ENCODE measurements at regions not wholly inside any gene's neighbourhood (a gene's known extent, or its start where the extent isn't known, plus 50 kb on each side); places are given as distances from the start of the nearest gene placed in this dataset.
"Not testable (repeated sequence)": the region's sequence is repeated elsewhere in the genome, so short reads cannot be mapped to it uniquely, and the experiment has no call there.

- DNase-seq = no peak
These were observed 115.1 kb downstream of the RTP5 start for GRCh38 chr2:241984658-241985057.

DNA sequence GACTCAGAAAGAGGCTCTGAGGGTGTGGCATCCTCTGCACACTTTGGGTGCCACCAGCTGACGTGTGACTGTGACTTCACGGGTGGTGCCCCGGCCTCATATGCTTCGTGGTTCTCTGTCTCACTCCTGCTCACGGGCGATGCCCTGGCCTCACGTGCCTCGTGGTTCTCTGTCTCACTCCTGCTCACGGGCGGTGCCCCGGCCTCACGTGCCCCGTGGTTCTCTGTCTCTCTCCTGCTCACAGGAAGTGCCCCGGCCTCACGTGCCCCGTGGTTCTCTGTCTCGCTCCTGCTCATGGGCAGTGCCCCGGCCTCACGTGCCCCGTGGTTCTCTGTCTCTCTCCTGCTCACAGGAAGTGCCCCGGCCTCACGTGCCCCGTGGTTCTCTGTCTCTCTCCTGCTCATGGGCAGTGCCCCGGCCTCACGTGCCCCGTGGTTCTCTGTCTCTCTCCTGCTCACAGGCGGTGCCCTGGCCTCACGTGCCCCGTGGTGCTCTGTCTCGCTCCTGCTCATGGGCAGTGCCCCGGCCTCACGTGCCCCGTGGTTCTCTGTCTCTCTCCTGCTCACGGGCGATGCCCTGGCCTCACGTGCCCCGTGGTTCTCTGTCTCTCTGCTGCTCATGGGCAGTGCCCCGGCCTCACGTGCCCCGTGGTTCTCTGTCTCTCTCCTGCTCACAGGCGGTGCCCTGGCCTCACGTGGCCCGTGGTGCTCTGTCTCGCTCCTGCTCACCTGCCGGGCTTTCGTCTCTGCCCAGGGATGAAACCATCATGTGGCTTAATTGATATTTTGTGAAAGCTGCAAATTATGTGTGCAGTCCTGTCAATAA lies 115.8 kb downstream of the RTP5 start:
- peak; percentile 82 for DNase-seq

- DNase-seq = no peak
These were observed 116.4 kb downstream of the RTP5 start for GRCh38 chr2:241985986-241986329.

DNA sequence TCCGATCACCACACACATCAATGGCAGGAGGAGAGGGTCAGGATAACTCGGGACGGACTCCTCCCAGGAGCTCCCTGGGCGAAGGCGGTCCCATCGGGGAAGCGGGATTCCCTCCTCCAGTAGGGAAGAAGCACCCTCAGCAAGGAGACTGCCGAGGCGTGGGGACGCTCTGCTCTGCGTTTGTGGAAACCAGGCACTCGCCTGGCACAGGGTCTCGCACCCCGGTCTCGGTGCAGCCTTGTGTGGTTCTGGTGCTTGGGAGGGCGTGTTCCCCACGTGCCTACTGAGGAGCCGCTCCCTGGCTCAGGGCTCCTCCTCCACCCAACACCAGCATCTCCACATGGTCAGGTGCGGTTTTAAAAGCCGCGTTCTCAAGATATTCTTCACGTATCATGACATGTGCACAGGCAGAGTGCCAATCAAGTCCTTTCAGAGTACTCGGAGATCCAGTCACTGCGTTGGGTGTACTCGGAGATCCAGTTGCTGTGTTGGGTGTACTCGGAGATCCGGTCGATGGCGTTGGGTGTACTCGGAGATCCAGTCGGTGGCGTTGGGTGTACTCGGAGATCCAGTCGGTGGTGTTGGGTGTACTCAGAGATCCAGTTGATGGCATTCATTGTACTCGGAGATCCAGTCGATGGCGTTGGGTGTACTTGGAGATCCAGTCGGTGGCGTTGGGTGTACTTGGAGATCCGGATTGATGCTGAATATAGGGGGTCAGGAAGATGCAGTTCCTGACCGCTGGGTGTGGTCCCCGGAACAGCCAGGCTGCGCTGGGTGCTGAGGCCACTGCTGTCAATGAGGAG lies 117.5 kb downstream of the RTP5 start:
- DNase-seq = no peak

- no peak for DNase-seq
These were observed 118.2 kb downstream of the RTP5 start for GRCh38 chr2:241987726-241988125.

DNA sequence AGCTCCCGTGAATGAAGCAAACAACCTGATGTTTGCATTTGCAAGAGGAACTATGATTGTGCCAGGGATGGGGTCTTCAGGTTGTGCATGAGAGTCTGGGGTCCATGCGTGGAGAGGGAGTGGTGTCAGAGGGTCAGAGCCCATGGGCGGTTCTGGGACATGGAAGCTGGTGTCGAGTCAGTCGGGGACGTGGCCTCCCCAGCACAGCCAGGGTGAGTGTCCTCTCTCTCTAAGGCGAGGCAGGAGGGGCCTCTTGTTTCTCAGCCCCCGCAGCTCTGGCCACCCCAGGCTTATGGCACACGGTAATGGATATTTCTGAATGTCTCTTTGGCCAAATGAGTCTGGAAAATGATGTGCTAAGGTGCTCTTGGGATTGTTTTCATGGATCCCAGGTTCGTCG lies 118.6 kb downstream of the RTP5 start:
- DNase-seq = no peak

- DNase-seq = no peak
These were observed 119.5 kb downstream of the RTP5 start for GRCh38 chr2:241989074-241989473.

DNA sequence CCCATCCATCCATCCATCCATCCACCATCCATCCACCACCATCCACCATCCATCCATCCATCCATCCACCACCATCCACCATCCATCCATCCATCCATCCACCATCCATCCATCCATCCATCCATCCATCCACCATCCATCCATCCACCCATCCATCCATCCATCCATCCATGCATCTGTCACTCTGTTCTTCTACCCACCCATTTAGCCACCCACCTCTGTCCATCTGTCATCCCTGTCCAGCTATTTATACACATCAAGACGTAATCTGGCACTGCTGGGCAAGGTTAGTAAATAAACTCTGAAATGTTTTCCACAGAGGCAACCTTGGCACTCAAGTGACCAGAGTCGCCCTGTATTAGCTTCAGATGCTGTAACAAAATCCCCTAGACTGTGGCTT lies 120.9 kb downstream of the RTP5 start:
- DNase-seq = no peak

GRCh38 chr2:241991299-241991698 lies 121.8 kb downstream of the RTP5 start:
- no peak for DNase-seq

- no peak for DNase-seq
These were observed 123.2 kb downstream of the RTP5 start for GRCh38 chr2:241992753-241993152.

DNA sequence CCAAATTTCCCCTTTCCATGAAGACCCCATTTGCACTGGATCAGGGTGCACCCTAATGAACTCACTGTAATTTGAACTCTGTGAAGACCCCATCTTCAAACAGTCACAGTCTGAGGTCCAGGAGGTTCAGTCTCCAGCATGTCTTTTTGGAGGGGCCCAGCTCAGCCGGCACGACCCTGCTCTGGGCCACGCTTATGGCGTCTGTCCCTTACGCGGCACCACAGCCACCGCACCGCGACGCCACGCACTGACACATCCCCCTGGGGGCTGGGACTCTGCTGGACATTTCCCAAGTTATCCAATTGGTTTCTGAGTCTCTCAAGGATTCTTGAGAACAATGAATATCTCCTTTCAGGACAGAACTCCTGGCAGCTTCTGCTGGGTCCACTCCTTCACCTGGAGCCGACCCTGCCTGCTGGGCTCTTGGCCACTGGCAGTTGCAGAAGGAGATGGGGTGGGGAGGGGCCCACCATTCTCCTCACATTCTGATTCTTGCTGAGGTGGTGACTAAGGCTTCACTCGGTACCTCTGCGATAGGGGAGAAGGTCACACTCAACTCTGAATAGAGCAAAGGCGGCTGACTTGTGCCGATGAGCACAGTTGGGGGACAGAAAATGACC lies 124.0 kb downstream of the RTP5 start:
- no peak for DNase-seq

- no peak for DNase-seq
These were observed 124.6 kb downstream of the RTP5 start for GRCh38 chr2:241994086-241994485.

- no peak for DNase-seq
These were observed 125.2 kb downstream of the RTP5 start for GRCh38 chr2:241994556-241995213.

GRCh38 chr2:241996100-241996499 lies 126.6 kb downstream of the RTP5 start:
- DNase-seq = no peak

- no peak for DNase-seq
These were observed 127.5 kb downstream of the RTP5 start for GRCh38 chr2:241997017-241997416.

DNA sequence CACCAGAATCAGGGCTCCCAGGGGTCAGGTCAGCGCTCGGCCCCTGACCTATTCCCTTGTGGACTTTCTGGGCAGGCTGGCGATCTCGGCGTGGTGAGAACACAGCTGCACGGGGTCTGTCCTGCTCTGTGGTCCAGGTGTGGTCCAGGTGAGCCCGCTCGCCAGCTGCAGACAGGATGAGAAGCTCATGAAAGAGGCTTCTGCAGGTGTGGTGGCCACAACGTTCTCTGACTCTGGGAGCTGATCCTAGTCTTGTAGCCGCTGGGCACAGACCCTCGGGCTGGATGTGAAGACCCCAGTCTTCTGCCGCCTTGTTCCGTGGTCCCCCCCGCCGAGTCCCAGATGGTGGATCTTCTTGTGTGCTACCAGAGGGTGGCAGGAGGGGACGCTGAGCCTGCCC lies 129.7 kb downstream of the RTP5 start:
- DNase-seq = no peak

DNA sequence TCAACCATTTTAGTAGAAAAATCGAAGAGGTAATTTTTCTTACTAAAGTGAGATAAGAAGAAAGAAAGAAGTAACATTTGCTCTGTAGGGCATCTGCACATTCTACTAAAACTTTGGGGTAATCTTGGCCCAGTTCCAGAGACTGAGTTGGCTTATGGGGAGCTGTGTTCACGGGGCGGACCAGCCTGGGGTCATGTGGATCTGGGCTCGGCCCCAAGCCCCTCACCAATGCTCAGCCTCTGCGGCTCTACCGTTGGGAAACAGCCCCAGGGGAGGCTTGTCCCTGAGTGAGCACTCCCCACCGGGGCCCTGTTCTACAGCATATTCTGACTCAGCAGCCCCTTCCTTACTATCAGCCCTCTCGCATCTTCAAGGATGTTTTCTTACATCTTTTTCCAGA lies 132.3 kb downstream of the RTP5 start:
- no peak for DNase-seq

- no peak for DNase-seq
These were observed 133.4 kb downstream of the RTP5 start for GRCh38 chr2:242002944-242003343.

GRCh38 chr2:242004223-242004901 lies 134.8 kb downstream of the RTP5 start:
- DNase-seq = no peak

- no peak for DNase-seq
These were observed 135.3 kb downstream of the RTP5 start for GRCh38 chr2:242004902-242005230.

GRCh38 chr2:242006091-242006634 lies 136.6 kb downstream of the RTP5 start:
- DNase-seq = not testable (repeated sequence)

DNA sequence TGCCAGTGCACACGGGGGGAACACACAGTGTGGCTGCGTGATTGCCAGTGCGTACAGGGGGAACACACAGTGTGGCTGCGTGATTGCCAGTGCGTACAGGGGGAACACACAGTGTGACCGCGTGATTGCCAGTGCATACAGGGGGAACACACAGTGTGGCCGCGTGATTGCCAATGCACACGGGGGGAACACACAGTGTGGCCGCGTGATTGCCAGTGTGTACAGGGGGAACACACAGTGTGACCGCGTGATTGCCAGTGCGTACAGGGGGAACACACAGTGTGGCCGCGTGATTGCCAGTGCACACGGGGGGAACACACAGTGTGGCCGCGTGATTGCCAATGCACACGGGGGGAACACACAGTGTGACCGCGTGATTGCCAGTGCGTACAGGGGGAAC lies 139.4 kb downstream of the RTP5 start:
- not testable (repeated sequence) for DNase-seq
